ENCODE measurements at regions not wholly inside any gene's neighbourhood (a gene's known extent, or its start where the extent isn't known, plus 50 kb on each side); places are given as distances from the start of the nearest gene placed in this dataset.

DNA sequence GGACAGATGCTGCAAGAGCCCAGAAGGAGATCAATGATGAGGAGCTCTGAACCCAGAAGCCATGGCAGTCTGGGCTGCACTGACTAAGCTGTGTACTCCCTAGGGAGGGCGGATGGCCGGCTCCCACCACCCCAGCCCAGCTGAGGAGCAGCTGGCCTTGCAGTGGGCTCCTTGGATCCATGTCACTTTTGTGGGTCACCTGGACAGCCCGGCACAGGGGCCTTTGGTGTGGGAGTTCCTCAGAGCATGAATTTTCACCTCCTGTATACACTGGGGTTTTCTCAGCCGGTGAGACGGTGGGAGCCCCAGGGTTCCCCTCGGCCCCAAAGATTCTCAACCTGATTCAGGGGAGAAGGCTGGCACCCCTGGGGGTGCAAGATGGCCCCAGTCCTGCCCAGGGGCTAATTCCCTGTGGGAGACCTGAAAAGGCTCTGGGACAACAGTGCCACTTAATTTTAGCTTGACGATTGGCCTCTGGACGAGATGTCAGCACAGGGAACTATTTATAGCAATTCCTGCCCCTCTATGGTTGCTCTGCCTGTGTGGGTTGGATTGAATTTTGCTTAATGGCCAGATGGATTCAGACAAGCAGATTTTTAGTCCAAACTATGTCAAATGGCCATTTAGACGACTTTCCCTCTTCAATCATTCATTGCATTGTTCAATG lies 121.6 kb upstream of the PMEPA1 start:
- TF ChIP-seq, protein P1, sequence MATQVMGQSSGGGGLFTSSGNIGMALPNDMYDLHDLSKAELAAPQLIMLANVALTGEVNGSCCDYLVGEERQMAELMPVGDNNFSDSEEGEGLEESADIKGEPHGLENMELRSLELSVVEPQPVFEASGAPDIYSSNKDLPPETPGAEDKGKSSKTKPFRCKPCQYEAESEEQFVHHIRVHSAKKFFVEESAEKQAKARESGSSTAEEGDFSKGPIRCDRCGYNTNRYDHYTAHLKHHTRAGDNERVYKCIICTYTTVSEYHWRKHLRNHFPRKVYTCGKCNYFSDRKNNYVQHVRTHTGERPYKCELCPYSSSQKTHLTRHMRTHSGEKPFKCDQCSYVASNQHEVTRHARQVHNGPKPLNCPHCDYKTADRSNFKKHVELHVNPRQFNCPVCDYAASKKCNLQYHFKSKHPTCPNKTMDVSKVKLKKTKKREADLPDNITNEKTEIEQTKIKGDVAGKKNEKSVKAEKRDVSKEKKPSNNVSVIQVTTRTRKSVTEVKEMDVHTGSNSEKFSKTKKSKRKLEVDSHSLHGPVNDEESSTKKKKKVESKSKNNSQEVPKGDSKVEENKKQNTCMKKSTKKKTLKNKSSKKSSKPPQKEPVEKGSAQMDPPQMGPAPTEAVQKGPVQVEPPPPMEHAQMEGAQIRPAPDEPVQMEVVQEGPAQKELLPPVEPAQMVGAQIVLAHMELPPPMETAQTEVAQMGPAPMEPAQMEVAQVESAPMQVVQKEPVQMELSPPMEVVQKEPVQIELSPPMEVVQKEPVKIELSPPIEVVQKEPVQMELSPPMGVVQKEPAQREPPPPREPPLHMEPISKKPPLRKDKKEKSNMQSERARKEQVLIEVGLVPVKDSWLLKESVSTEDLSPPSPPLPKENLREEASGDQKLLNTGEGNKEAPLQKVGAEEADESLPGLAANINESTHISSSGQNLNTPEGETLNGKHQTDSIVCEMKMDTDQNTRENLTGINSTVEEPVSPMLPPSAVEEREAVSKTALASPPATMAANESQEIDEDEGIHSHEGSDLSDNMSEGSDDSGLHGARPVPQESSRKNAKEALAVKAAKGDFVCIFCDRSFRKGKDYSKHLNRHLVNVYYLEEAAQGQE (IDR thresholded peaks at IDR 0.05; ENCODE audit: insufficient read depth in 1 of 2, low read depth in 2 of 2, low read length in 2 of 2) = no peak
- no peak for TF ChIP-seq TAF1 (IDR thresholded peaks at IDR 0.05; ENCODE audit: borderline replicate concordance, insufficient read depth, low read length)
